ENCODE measurements at regions not wholly inside any gene's neighbourhood (a gene's known extent, or its start where the extent isn't known, plus 50 kb on each side); places are given as distances from the start of the nearest gene placed in this dataset.

DNA sequence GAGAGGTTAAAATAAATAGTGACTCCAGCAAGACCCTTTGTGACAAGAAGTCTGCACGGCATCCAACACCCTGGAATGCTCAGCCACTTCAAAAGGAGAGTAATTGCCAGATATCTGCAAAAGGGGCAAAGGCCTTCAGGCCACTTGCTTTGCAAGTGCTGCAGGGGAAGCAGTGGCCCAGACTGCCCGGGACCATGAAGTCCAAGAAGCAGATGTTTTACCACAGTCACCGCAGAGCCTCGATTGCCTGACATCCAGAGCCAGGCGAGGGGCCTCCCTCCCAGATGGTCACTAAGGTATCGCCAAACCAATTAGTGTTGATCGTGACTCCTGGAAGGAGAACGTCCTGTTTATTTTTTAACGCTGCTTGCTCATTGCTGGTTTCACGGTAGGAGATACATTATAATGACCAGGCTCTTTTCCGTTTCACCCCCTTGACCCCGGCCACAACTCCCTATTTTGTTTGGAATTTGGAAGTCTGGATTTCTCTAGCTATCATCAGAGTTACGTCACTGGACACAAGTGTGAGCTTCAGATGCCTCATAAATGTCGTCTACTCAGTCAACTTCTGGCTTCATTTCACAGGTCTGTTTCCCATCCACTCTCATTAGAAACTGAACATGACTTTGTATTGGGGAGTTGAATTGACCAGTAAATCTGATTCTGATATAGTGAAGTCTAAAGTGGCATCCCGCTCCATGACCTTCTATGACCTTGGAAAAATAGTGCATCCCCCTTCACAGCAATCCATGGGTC lies 276.2 kb downstream of the WDR11 start:
- TF ChIP-seq, protein P1, sequence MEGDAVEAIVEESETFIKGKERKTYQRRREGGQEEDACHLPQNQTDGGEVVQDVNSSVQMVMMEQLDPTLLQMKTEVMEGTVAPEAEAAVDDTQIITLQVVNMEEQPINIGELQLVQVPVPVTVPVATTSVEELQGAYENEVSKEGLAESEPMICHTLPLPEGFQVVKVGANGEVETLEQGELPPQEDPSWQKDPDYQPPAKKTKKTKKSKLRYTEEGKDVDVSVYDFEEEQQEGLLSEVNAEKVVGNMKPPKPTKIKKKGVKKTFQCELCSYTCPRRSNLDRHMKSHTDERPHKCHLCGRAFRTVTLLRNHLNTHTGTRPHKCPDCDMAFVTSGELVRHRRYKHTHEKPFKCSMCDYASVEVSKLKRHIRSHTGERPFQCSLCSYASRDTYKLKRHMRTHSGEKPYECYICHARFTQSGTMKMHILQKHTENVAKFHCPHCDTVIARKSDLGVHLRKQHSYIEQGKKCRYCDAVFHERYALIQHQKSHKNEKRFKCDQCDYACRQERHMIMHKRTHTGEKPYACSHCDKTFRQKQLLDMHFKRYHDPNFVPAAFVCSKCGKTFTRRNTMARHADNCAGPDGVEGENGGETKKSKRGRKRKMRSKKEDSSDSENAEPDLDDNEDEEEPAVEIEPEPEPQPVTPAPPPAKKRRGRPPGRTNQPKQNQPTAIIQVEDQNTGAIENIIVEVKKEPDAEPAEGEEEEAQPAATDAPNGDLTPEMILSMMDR (conservative IDR thresholded peaks at IDR 0.05; ENCODE audit: low read length): no peak
- TF ChIP-seq EZH2phosphoT487 (IDR thresholded peaks at IDR 0.05; ENCODE audit: borderline replicate concordance): no peak
